ENCODE measurements at regions not wholly inside any gene's neighbourhood (a gene's known extent, or its start where the extent isn't known, plus 50 kb on each side); places are given as distances from the start of the nearest gene placed in this dataset.

- no peak for TF ChIP-seq EZH2 (IDR thresholded peaks at IDR 0.05)
- TF ChIP-seq, protein P1, sequence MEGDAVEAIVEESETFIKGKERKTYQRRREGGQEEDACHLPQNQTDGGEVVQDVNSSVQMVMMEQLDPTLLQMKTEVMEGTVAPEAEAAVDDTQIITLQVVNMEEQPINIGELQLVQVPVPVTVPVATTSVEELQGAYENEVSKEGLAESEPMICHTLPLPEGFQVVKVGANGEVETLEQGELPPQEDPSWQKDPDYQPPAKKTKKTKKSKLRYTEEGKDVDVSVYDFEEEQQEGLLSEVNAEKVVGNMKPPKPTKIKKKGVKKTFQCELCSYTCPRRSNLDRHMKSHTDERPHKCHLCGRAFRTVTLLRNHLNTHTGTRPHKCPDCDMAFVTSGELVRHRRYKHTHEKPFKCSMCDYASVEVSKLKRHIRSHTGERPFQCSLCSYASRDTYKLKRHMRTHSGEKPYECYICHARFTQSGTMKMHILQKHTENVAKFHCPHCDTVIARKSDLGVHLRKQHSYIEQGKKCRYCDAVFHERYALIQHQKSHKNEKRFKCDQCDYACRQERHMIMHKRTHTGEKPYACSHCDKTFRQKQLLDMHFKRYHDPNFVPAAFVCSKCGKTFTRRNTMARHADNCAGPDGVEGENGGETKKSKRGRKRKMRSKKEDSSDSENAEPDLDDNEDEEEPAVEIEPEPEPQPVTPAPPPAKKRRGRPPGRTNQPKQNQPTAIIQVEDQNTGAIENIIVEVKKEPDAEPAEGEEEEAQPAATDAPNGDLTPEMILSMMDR (IDR thresholded peaks at IDR 0.05 in 2 of 3, conservative IDR thresholded peaks at IDR 0.05 in 1 of 3; ENCODE audit: borderline replicate concordance in 1 of 3, insufficient read depth in 1 of 3, low read depth in 2 of 3, low read length in 2 of 3) = no peak
- no peak for TF ChIP-seq POLR2A (IDR thresholded peaks at IDR 0.05; ENCODE audit: borderline replicate concordance, extremely low read depth, insufficient read depth, insufficient read length)
- no peak for TF ChIP-seq FOSL1 (IDR thresholded peaks at IDR 0.05; ENCODE audit: low read depth)
- TF ChIP-seq, protein P2, sequence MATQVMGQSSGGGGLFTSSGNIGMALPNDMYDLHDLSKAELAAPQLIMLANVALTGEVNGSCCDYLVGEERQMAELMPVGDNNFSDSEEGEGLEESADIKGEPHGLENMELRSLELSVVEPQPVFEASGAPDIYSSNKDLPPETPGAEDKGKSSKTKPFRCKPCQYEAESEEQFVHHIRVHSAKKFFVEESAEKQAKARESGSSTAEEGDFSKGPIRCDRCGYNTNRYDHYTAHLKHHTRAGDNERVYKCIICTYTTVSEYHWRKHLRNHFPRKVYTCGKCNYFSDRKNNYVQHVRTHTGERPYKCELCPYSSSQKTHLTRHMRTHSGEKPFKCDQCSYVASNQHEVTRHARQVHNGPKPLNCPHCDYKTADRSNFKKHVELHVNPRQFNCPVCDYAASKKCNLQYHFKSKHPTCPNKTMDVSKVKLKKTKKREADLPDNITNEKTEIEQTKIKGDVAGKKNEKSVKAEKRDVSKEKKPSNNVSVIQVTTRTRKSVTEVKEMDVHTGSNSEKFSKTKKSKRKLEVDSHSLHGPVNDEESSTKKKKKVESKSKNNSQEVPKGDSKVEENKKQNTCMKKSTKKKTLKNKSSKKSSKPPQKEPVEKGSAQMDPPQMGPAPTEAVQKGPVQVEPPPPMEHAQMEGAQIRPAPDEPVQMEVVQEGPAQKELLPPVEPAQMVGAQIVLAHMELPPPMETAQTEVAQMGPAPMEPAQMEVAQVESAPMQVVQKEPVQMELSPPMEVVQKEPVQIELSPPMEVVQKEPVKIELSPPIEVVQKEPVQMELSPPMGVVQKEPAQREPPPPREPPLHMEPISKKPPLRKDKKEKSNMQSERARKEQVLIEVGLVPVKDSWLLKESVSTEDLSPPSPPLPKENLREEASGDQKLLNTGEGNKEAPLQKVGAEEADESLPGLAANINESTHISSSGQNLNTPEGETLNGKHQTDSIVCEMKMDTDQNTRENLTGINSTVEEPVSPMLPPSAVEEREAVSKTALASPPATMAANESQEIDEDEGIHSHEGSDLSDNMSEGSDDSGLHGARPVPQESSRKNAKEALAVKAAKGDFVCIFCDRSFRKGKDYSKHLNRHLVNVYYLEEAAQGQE (IDR thresholded peaks at IDR 0.05; ENCODE audit: low read depth) = no peak
- TF ChIP-seq RAD21 (IDR thresholded peaks at IDR 0.05; ENCODE audit: low read depth) = no peak
- TF ChIP-seq CBX3 (IDR thresholded peaks at IDR 0.05; ENCODE audit: low read depth) = no peak
- no peak for TF ChIP-seq POLR2AphosphoS5 (IDR thresholded peaks at IDR 0.05; ENCODE audit: low read depth, low read length)
- TF ChIP-seq ATF3 (IDR thresholded peaks at IDR 0.05) = no peak
Measured at GRCh38 chr1:184825571-184825970, 70.9 kb upstream of the EDEM3 start.
